ENCODE measurements at regions not wholly inside any gene's neighbourhood (a gene's known extent, or its start where the extent isn't known, plus 50 kb on each side); places are given as distances from the start of the nearest gene placed in this dataset.
A peak's percentile ranks its signal among the peaks of the same experiment; 100 is the strongest.
"Not testable (repeated sequence)": the region's sequence is repeated elsewhere in the genome, so short reads cannot be mapped to it uniquely, and the experiment has no call there.

- no peak for DNase-seq
Observed at GRCh38 chr3:8136553-8136952, 365.1 kb upstream of the LMCD1 start.

GRCh38 chr3:8143186-8143585 is 358.4 kb upstream of the LMCD1 start:
- no peak for DNase-seq

DNA sequence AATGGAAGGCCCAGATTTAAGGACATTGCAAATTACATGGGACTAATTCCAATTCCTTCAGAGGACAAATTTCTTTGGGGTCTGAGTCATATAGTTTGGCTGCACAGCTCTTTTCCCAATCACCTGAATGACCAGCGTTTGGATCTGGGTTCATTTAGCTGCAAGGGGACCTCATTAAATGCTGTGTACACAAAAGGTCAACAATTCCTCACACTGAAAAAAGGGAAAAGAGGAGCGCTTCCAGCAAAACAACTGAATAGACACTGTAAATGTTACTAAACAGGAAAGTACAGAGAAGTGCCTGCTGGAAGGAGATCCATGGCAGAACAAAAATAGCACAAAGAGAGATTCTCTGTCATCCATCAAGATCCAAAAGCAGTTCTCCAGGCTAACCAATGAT is 356.0 kb upstream of the LMCD1 start:
- DNase-seq = no peak

GRCh38 chr3:8147711-8148110 is 353.9 kb upstream of the LMCD1 start:
- DNase-seq = no peak

DNA sequence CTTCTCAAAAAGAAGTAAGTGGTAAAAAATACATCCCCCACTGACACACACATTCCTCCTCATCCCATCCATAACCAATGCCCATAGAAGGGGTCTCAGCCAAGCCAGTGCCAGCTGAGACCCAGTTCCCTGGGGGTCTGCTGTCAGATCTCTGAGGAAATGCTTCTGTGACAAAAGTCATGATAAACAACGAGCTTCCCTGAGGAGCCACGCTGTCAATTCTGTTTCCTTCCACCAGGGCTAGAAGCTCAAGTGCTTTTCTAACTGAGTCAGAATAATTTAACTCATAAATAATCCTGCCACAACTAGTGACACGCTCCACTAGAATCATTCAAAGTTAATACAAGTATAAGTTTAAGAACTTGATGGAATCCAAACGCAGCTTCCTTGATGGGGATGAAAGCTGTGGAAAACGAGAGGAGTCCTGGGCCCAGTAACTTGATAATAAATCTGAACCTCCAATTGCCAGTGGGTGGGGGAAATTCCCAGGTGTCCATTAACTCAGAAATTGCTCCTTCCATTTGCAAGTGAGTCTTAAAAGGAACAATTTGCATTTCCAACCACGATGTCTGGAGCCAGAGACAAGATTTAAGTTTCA is 348.7 kb upstream of the LMCD1 start:
- no peak for DNase-seq

- no peak for DNase-seq
Observed at GRCh38 chr3:8153800-8154199, 347.8 kb upstream of the LMCD1 start.

GRCh38 chr3:8154617-8155016 is 347.0 kb upstream of the LMCD1 start:
- peak; percentile 21 for DNase-seq

- DNase-seq = no peak
Observed at GRCh38 chr3:8156138-8156537, 345.5 kb upstream of the LMCD1 start.

DNA sequence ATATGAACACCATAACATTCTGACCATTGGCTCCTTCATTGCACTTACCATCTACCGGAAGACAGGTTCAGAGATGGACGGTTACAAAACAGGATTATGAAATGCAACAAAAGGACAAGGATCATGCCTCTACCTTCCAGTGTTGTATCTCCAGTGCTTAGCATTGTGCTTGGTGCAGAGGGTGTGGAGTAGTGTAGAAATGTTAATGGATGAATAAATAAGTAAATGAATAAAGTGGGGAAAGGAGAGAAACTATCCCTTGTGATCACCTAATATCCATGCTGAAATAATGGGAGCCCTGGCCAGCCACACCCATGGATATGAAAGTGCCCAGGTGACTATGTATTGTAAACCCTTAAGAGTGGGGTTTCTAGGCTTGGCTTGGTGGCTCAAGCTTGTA is 344.8 kb upstream of the LMCD1 start:
- no peak for DNase-seq

DNA sequence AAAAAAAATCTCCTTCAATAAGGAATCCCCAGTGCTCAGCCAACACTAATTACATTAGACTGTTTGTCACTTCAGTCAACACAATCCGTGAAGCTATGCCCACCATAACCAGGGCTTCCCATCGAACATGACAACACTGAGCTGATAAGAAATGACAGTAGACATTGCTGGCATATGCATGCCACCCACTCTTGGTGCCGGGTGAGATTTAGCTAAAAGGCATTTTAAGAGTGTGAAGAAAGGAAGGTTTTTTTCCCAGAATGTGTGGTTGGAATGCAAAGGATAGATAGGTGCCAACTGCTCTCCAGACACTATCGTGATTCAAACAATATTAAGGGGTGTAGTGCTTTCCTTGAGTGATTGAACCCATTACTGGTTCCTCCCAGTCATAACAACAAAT is 344.0 kb upstream of the LMCD1 start:
- DNase-seq = no peak

GRCh38 chr3:8164145-8164544 is 337.5 kb upstream of the LMCD1 start:
- no peak for DNase-seq

GRCh38 chr3:8166014-8166413 is 335.6 kb upstream of the LMCD1 start:
- DNase-seq = no peak

- DNase-seq = no peak
Observed at GRCh38 chr3:8170971-8171508, 330.6 kb upstream of the LMCD1 start.

DNA sequence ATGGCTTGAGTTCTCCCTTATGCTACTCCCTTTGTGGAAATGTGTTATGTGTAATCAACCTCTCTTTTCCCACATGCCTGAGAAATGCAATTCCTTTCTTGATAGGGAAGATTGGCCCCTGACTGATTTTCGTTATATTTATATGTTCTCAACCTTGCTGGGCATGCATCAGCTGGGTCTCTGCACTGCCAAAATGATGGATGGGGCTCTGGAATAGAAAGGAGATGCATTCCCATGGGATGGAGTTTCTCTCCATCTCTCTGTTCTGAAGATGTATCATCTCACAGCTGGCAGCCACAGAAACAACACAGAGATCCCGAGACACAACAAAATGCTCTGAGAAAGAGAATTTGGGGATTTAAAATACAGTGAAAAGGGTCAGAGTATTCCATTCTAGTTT is 327.7 kb upstream of the LMCD1 start:
- DNase-seq = no peak

GRCh38 chr3:8176759-8177483 is 324.7 kb upstream of the LMCD1 start:
- DNase-seq = not testable (repeated sequence)

- not testable (repeated sequence) for DNase-seq
Observed at GRCh38 chr3:8178516-8178915, 323.1 kb upstream of the LMCD1 start.

- DNase-seq = no peak
Observed at GRCh38 chr3:8182904-8183303, 318.7 kb upstream of the LMCD1 start.

GRCh38 chr3:8183627-8184026 is 318.0 kb upstream of the LMCD1 start:
- DNase-seq = no peak

GRCh38 chr3:8186213-8186612 is 315.4 kb upstream of the LMCD1 start:
- no peak for DNase-seq

GRCh38 chr3:8187996-8188395 is 313.6 kb upstream of the LMCD1 start:
- DNase-seq = no peak

- DNase-seq = no peak
Observed at GRCh38 chr3:8189051-8189450, 312.6 kb upstream of the LMCD1 start.

DNA sequence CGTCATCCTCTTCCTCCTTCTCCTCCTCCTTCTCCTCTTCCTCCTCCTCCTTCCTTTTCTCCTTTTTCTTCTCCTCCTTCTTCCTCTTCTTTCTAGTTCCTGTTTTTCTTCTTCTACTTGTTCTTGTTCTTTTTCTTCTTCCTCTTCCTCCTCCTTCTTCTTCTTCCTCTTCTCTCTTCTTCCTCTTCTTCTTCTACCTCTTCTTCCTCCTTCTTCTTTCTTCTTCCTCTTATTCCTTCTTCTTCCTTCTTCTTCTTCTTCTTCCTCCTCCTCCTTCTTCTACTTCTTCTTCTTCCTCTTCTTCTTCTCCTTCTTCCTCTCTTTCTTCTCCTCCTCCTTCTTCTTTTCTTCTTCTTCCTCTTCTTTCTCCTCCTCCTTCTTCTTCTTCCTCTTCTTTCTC is 310.2 kb upstream of the LMCD1 start:
- no peak for DNase-seq

- DNase-seq = no peak
Observed at GRCh38 chr3:8197384-8197783, 304.2 kb upstream of the LMCD1 start.

DNA sequence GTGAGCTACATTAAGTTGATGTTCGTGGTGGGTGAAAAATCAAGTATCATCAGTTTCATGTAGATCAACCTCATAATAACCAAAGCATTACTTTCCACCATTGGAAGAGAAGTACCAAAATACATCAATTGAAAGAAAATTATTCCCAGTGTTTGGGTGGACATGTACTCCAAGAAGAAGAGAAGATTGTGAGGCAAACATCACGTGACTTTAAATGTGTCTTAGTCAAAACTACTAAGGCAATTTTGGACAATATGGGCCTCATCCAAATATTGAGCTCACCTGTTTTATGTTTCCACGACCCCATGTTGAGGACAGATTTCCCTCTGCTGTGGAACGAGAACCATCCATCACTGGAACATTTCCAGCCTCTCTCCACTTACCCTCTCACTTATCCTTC is 303.0 kb upstream of the LMCD1 start:
- no peak for DNase-seq
